OCI-LY1 (cell line): ENCODE measurements at regions not wholly inside any gene's neighbourhood (a gene's known extent, or its start where the extent isn't known, plus 50 kb on each side); places are given as distances from the start of the nearest gene placed in this dataset.

ENCODE experiments used
- H2AFZ ChIP-seq: fragments of 200-600 bp; sonication (generic), shearing (Covaris generic); 2 replicates; pipeline ENCODE4 v1.6.0; 2014; ENCODE audit warnings: antibody characterized with exemption, mild to moderate bottlenecking, low read length
- H3F3A ChIP-seq: fragments of 200-600 bp; sonication (generic), shearing (Covaris generic); 2 replicates; pipeline ENCODE4 v1.6.0; 2014; ENCODE audit warnings: mild to moderate bottlenecking, antibody characterized with exemption, low read length, moderate library complexity; ENCODE audit not compliant: insufficient read depth
- H3K27ac ChIP-seq: fragments of 200-600 bp; sonication (generic); 2 replicates; pipeline ENCODE4 v1.5.1; 2014; ENCODE audit warnings: low read length, mixed run types, mild to moderate bottlenecking, low read depth; ENCODE audit not compliant: poor library complexity, severe bottlenecking
- H3K27me3 ChIP-seq: fragments of 200-600 bp; sonication (generic); 2 replicates; pipeline ENCODE4 v1.6.0; 2014; ENCODE audit warnings: antibody characterized with exemption, mild to moderate bottlenecking, low read length, moderate library complexity; ENCODE audit not compliant: insufficient read depth
- H3K36me3 ChIP-seq: fragments of 200-600 bp; sonication (generic); 2 replicates; pipeline ENCODE4 v1.6.1; 2014; ENCODE audit warnings: mild to moderate bottlenecking, antibody characterized with exemption, low read length, moderate library complexity, mixed read lengths; ENCODE audit not compliant: insufficient read depth
- H3K4me1 ChIP-seq: fragments of 200-600 bp; sonication (generic); 2 replicates; pipeline ENCODE4 v1.5.1; 2014; ENCODE audit warnings: mild to moderate bottlenecking, low read length, moderate library complexity; ENCODE audit not compliant: insufficient read depth, severe bottlenecking
- H3K4me2 ChIP-seq: fragments of 200-600 bp; sonication (generic), shearing (Covaris generic); 2 replicates; pipeline ENCODE4 v1.6.1; 2014; ENCODE audit warnings: low read length
- H3K4me3 ChIP-seq: fragments of 200-600 bp; sonication (generic); 2 replicates; pipeline ENCODE4 v1.5.1; 2014; ENCODE audit warnings: low read length, low read depth, mild to moderate bottlenecking, mixed read lengths; ENCODE audit not compliant: poor library complexity, severe bottlenecking
- H3K79me2 ChIP-seq: fragments of 200-600 bp; shearing (Covaris generic); 2 replicates; pipeline ENCODE4 v1.6.1; 2016; ENCODE audit warnings: mixed run types, low read length, mixed read lengths; ENCODE audit not compliant: insufficient read depth
- H3K9ac ChIP-seq: fragments of 200-600 bp; sonication (generic), shearing (Covaris generic); 2 replicates; pipeline ENCODE4 v1.6.1; 2014; ENCODE audit warnings: mild to moderate bottlenecking, low read length, mixed read lengths
- H3K9me2 ChIP-seq: fragments of 200-600 bp; sonication (generic), shearing (Covaris generic); 2 replicates; pipeline ENCODE4 v1.6.1; 2014; ENCODE audit warnings: low read depth, mild to moderate bottlenecking, low read length, mixed read lengths
- H3K9me3 ChIP-seq: fragments of 200-600 bp; shearing (Covaris generic); 2 replicates; pipeline ENCODE4 v1.6.1; 2014; ENCODE audit warnings: low read length, mixed read lengths
- H4K20me1 ChIP-seq: fragments of 200-600 bp; sonication (generic), shearing (Covaris generic); 2 replicates; pipeline ENCODE4 v1.6.0; 2016; ENCODE audit warnings: mild to moderate bottlenecking, low read length; ENCODE audit not compliant: insufficient read depth
- EZH2 ChIP-seq: fragments of 200-600 bp; sonication (generic), shearing (Covaris generic); IDR thresholded peaks from 2 replicates; pipeline ENCODE4 v1.8.0; 2017; ENCODE audit warnings: borderline replicate concordance, mixed run types, mild to moderate bottlenecking, antibody characterized with exemption, low read length, moderate library complexity, mixed read lengths
- TF ChIP-seq, protein P1 (sequence below): fragments of 200-600 bp; sonication (generic), shearing (Covaris generic); IDR thresholded peaks from 2 replicates; pipeline ENCODE4 v1.5.1; 2017; ENCODE audit warnings: mild to moderate bottlenecking, antibody characterized with exemption, low read length, moderate library complexity, mixed read lengths

DNA sequence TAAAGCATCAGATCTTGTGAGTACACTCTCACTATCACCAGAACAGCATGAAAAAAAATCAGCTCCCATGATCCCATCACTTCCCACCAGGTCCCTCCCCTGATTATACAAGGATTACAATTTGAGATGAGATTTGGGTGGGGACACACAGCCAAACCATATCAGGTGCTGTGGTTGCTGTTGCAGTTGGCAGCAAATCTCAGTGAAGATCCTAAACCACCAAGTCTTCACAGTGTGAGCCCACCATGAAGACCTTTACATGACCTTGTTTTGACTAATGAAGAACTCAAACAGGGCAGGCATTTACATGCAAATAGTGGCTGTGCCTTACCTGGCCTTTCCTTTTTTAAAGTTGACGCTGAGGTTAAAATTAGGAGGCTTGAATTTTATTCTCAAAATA, 242.6 kb downstream of the ACTR3B start:
- H2AFZ ChIP-seq = no peak overlapping the region
- H3K79me2 ChIP-seq = no peaks in the 10 kb centered on the region
- H3K4me2 ChIP-seq = no peak overlapping the region
- H3F3A ChIP-seq = no peaks in the 10 kb centered on the region
- peaks cover 6% of the 10 kb centered on the region; the same call in 1 of the 2 replicates for H3K27me3 ChIP-seq
- H3K36me3 ChIP-seq = no peaks in the 10 kb centered on the region
- H3K27ac ChIP-seq = no peak overlapping the region
- H4K20me1 ChIP-seq = no peaks in the 10 kb centered on the region
- no peaks in the 10 kb centered on the region for H3K4me1 ChIP-seq
- H3K4me3 ChIP-seq = no peak overlapping the region
- peaks cover 5% of the 10 kb centered on the region; the same call in 1 of the 2 replicates for H3K9me3 ChIP-seq
- H3K9ac ChIP-seq = no peak overlapping the region
- H3K9me2 ChIP-seq = no peaks in the 10 kb centered on the region
- TF ChIP-seq EZH2 = no peak
- TF ChIP-seq, protein P1, sequence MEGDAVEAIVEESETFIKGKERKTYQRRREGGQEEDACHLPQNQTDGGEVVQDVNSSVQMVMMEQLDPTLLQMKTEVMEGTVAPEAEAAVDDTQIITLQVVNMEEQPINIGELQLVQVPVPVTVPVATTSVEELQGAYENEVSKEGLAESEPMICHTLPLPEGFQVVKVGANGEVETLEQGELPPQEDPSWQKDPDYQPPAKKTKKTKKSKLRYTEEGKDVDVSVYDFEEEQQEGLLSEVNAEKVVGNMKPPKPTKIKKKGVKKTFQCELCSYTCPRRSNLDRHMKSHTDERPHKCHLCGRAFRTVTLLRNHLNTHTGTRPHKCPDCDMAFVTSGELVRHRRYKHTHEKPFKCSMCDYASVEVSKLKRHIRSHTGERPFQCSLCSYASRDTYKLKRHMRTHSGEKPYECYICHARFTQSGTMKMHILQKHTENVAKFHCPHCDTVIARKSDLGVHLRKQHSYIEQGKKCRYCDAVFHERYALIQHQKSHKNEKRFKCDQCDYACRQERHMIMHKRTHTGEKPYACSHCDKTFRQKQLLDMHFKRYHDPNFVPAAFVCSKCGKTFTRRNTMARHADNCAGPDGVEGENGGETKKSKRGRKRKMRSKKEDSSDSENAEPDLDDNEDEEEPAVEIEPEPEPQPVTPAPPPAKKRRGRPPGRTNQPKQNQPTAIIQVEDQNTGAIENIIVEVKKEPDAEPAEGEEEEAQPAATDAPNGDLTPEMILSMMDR = no peak

DNA sequence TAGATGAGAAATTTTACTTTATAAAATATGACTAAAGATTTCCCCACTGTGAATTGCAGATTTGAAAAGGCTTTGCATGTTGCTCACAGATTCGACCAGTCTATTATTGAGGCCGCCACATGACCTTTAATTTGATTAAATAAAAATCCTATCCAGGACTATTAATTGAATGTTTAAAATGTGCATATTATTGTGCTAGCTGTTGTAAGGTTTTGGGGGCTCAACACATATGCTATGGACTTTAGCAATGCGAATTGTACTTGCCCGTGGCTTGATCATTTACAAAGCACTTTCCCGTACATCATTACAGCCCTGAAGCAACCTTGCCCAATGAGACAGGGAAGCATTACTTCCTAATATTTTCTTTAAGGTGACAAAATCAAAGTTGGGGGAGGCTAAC, 243.0 kb downstream of the ACTR3B start:
- Histone ChIP-seq H3K9ac (no peak overlapping the region), H3K27me3 (peaks cover 6% of the 10 kb centered on the region; the same call in 1 of the 2 replicates), H3F3A (no peaks in the 10 kb centered on the region), H4K20me1 (no peaks in the 10 kb centered on the region), H3K4me3 (no peak overlapping the region), H2AFZ (no peak overlapping the region), H3K9me2 (no peaks in the 10 kb centered on the region), H3K79me2 (no peaks in the 10 kb centered on the region), H3K4me2 (no peak overlapping the region), H3K9me3 (peaks cover 5% of the 10 kb centered on the region; the same call in 1 of the 2 replicates), H3K4me1 (no peaks in the 10 kb centered on the region), H3K36me3 (no peaks in the 10 kb centered on the region), H3K27ac (no peak overlapping the region)
- TF ChIP-seq, protein P1 = no peak
- no peak for TF ChIP-seq EZH2

DNA sequence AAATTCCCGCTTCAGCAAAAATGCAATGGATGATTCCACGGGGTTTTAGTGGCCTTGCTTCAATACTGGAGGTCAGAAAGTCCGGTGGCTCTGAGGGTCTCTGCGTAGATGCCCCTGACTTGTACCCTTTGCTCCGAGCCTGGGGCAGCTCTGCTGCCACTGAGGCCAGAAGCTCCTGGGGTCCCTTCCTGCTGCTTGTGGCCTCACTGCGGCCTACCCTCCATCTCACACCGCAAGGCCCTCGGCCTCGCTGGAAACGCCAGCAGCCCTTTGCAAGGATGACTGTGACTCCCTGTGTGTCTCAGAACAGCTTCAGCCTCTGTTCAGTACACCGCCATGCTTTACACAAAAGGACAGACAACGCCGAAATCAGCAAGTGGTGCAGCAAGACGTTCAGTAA, 244.8 kb downstream of the ACTR3B start:
- Histone ChIP-seq H3K27me3 (peaks cover 6% of the 10 kb centered on the region; the same call in 1 of the 2 replicates), H2AFZ (no peak overlapping the region), H3F3A (no peaks in the 10 kb centered on the region), H3K9ac (no peak overlapping the region), H3K4me2 (no peak overlapping the region), H3K9me2 (no peaks in the 10 kb centered on the region), H3K4me3 (no peak overlapping the region), H3K27ac (no peak overlapping the region), H3K36me3 (no peaks in the 10 kb centered on the region), H3K79me2 (no peaks in the 10 kb centered on the region), H3K4me1 (no peaks in the 10 kb centered on the region), H3K9me3 (peaks cover 5% of the 10 kb centered on the region; the same call in 1 of the 2 replicates), H4K20me1 (no peaks in the 10 kb centered on the region)
- TF ChIP-seq, protein P1 = no peak
- no peak for TF ChIP-seq EZH2
